Stimulated activated CD4-positive, alpha-beta T cell treated with anti-CD3 and anti-CD28 coated beads, Interleukin-4, amount 100 ng/mL, for 4 hours (primary cell): ENCODE measurements at regions not wholly inside any gene's neighbourhood (a gene's known extent, or its start where the extent isn't known, plus 50 kb on each side); places are given as distances from the start of the nearest gene placed in this dataset.
A peak's percentile ranks its signal among the peaks of the same experiment; 100 is the strongest.
"Not testable (repeated sequence)": the region's sequence is repeated elsewhere in the genome, so short reads cannot be mapped to it uniquely, and the experiment has no call there.

Source experiments
- DNase-seq, 2 experiments: peaks; one replicate each; pipeline ENCODE4 v3.0.0-alpha.2; 2020

DNA sequence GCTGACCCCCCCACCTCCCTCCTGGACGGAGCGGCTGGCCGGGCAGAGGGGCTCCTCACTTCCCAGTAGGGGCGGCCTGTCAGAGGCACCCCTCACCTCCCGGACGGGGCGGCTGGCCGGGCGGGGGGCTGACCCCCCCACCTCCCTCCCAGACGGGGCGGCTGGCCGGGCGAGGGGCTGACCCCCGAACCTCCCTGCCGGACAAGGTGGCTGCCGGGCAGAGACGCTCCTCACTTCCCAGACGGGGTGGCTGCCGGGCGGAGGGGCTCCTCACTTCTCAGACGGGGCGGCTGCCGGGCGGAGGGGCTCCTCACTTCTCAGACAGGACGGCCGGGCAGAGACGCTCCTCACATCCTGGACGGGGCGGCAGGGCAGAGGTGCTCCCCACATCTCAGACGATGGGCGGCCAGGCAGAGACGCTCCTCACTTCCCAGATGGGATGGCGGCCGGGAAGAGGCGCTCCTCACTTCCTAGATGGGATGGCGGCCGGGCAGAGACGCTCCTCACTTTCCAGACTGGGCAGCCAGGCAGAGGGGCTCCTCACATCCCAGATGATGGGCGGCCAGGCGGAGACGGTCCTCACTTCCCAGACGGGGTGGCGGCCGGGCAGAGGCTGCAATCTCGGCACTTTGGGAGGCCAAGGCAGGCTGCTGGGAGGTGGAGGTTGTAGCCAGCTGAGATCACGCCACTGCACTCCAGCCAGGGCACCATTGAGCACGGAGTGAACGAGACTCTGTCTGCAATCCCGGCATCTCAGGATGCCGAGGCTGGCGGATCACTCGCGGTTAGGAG is 66.2 kb upstream of the PAPPA2 start:
- DNase-seq, result not testable (repeated sequence)

GRCh38 chr1:176391621-176392020 is 71.4 kb upstream of the PAPPA2 start:
- DNase-seq, result no peak

DNA sequence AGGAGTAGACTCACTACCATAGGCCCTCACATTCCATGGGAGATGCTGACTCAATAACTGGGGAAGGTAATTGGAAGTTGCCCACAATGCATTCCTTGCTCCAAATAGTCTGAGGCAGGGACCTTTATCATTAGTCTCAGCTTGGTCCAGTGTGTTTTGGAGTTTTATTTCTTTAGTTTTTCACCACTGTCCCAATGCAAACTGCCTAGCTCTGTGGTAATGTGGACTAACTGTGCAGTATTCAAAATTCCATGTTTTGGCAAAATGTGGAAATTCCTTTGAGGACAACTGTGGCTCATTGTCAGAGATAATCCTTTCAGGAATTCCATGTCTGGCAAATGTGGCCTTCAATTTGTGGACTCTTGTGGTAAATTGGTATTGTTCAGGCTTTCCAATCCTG is 78.1 kb upstream of the PAPPA2 start:
- no peak for DNase-seq

DNA sequence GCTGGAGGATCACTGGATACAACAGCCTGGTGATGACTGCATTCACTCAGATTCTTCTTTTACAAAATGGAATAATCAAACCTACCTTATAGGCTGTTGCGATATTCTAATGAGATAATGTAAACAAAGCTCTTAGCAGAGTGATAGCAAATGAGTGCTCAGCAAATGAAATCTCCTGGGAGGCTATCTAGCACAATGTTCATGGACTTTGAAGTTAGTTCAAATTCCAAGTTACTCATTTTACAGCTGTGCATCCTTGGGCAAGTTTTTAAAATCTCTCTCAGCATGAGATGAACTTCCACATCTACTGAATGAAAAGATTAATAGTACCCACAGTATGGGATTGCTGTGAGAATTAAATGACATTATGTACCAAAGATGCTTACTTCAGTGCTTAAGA is 80.8 kb upstream of the PAPPA2 start:
- DNase-seq, result no peak

DNA sequence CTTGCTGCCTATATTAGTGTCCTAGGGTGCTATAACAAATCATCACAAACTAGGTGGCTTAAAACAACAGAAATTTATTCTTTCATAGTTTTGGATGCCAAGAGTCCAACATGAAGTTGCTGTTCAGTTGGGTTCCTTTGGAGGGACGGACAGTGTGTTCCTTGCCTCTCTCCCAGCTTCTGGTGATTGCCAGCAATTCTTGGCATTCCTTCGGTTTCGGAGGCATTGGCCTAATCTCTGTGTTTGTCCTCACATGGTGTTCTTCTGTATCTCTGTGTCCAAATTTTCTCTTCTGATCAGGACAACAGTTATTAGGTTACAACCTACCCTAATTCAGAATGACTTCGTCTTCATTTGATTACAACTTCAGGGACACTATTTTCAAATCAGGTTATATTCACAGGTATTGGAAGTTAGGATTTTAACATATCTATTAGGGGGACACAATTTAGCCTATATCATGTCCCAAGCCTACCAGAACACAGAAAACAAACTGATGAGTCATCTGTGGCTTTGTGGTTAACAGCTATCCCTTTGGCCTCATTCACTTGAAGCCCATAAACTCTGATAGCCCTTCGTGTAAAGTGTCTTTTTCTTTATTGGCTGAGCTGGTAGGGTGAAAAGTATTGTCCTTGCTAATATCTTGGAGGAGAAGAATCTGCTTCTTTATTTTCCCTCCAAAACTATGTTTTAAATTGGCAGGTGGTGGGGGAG is 83.2 kb upstream of the PAPPA2 start:
- no peak for DNase-seq

DNA sequence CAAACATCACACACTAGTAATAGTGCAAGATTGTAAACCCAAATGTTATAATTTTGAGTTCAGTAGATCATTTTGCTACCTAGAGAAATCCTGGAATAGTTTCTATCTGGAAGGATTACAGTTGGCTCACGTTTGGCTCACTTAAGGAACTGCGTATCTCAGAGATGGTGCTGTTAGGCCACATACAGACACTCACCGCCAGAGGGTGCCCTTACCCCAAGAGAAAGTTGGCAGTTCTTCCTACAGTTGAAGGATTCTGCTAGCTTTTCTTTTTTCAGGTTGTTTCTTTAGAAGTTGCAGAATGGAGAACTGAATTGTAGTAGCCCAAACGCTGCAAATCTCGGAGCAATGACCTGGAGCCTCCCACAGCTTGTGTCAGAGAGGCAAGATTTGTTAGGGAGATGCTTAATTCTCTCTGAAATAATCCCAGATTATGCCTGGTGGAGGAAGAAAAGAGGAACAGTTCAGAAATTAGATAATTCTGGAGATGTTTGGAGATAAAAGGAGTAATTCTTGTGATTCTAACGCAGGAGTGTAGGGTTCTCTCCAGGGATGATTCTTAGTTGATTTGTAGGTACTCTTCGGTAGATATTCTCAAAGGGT is 87.9 kb upstream of the PAPPA2 start:
- DNase-seq, result peak; percentile 18 to 57

- DNase-seq, result no peak
Measured at GRCh38 chr1:176364236-176364905, 98.6 kb upstream of the PAPPA2 start.

GRCh38 chr1:176349135-176349715 is 113.8 kb upstream of the PAPPA2 start:
- not testable (repeated sequence) for DNase-seq

DNA sequence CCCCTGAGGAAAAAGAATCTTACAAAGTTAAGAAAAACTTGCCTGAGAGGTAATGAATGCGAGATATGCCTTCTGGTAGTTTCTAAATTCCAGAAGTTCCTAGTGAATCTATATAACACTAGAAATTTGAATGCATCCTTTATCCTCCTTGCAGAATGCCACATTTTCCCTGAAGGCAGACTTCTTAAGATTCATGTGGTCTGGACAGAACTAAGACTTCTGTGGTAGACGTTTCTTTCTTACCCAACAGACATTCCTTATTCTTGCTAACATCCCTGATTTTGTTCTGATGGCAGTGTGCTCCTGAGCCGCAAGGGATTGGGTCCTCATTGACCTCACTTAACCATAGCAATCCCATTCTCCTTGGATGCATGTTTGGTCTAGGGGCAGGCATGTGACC is 121.3 kb upstream of the PAPPA2 start:
- no peak for DNase-seq

- no peak for DNase-seq
Measured at GRCh38 chr1:176338877-176339276, 124.1 kb upstream of the PAPPA2 start.

DNA sequence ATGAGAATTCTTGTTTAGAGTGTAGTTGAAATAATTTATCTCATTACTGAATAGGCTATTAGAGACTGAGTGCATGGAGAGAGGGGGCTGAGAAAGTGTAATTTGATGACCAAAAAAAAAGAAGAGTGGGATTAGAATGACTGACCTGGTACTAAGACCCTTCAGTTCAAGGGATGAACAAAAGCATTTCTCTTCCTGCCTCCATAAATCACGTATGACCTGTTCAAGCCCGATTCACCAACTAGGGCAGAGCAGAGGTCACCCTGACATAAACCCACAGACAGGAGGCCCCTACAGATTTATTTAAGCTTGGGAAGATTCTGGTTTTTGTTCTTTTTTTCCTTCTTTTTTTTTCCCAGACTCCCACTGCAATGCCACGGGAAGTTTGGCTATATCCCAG is 123.7 kb upstream of the COP1 start:
- DNase-seq, result no peak

DNA sequence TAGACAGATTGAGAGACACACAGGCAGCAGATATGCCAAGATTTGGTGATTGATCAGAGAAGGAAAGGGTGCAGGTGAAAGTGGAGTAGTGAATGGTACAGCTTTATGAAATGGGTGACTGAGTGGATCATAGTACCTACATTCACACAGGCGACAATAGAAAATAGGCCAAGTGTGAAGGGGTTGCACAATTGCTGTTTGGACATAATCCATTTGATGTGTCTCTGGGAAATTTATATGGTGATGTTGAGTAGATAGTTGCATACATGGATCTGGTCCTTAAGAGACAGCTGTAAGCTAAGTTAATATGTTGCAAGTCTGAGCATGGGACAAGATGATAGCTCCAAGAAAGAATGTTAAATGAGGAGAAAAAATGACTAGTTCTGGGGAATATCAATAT is 118.6 kb upstream of the COP1 start:
- no peak for DNase-seq

GRCh38 chr1:176323472-176323871 is 116.4 kb upstream of the COP1 start:
- no peak for DNase-seq

- DNase-seq, result no peak
Measured at GRCh38 chr1:176315519-176316220, 108.6 kb upstream of the COP1 start.

DNA sequence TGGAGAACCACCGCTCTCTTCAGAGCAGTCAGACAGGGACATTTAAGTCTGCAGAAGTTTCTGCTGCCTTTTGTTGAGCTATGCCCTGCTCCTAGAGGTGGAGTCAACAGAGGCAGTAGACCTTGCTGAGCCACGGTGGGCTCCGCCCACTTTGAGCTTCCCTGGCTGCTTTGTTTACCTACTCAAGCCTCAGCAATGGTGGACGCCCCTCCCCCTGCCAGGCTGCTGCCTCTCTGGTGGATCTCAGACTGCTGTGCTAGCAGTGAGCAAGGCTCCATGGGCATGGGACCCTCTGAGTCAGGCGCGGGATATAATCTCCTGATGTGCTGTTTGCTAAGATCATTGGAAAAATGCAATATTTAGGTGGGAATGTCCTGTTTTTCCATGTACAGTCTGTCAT is 89.5 kb upstream of the COP1 start:
- not testable (repeated sequence) for DNase-seq

GRCh38 chr1:176285996-176286395 is 78.9 kb upstream of the COP1 start:
- no peak for DNase-seq

GRCh38 chr1:176271572-176271971 is 64.5 kb upstream of the COP1 start:
- DNase-seq, result no peak
